ENCODE measurements at regions not wholly inside any gene's neighbourhood (a gene's known extent, or its start where the extent isn't known, plus 50 kb on each side); places are given as distances from the start of the nearest gene placed in this dataset.

DNA sequence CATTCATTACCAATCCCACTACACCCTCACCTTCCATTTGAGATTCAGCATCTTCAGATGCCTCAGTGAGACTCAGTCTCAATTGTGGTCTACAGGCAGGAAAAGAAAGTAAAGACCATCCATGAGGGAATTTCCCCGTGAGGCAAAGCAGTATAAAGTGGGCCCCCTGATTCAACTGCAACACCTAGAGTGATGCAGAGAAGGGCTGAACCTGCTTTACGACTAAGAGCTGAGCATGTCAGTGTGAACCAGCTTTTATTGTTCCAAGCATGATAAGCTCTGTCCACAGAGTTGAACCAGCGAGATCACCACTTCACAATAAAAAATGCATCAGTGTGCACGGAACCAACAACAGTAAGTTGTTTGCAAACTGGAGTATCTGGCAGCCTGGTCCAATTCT lies 357.6 kb upstream of the ATP5MC3 start:
- TF ChIP-seq, protein P1, sequence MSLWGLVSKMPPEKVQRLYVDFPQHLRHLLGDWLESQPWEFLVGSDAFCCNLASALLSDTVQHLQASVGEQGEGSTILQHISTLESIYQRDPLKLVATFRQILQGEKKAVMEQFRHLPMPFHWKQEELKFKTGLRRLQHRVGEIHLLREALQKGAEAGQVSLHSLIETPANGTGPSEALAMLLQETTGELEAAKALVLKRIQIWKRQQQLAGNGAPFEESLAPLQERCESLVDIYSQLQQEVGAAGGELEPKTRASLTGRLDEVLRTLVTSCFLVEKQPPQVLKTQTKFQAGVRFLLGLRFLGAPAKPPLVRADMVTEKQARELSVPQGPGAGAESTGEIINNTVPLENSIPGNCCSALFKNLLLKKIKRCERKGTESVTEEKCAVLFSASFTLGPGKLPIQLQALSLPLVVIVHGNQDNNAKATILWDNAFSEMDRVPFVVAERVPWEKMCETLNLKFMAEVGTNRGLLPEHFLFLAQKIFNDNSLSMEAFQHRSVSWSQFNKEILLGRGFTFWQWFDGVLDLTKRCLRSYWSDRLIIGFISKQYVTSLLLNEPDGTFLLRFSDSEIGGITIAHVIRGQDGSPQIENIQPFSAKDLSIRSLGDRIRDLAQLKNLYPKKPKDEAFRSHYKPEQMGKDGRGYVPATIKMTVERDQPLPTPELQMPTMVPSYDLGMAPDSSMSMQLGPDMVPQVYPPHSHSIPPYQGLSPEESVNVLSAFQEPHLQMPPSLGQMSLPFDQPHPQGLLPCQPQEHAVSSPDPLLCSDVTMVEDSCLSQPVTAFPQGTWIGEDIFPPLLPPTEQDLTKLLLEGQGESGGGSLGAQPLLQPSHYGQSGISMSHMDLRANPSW (CRISPR knock-in tag; conservative IDR thresholded peaks at IDR 0.05; ENCODE audit: low read depth): no peak
- TF ChIP-seq, protein P2, sequence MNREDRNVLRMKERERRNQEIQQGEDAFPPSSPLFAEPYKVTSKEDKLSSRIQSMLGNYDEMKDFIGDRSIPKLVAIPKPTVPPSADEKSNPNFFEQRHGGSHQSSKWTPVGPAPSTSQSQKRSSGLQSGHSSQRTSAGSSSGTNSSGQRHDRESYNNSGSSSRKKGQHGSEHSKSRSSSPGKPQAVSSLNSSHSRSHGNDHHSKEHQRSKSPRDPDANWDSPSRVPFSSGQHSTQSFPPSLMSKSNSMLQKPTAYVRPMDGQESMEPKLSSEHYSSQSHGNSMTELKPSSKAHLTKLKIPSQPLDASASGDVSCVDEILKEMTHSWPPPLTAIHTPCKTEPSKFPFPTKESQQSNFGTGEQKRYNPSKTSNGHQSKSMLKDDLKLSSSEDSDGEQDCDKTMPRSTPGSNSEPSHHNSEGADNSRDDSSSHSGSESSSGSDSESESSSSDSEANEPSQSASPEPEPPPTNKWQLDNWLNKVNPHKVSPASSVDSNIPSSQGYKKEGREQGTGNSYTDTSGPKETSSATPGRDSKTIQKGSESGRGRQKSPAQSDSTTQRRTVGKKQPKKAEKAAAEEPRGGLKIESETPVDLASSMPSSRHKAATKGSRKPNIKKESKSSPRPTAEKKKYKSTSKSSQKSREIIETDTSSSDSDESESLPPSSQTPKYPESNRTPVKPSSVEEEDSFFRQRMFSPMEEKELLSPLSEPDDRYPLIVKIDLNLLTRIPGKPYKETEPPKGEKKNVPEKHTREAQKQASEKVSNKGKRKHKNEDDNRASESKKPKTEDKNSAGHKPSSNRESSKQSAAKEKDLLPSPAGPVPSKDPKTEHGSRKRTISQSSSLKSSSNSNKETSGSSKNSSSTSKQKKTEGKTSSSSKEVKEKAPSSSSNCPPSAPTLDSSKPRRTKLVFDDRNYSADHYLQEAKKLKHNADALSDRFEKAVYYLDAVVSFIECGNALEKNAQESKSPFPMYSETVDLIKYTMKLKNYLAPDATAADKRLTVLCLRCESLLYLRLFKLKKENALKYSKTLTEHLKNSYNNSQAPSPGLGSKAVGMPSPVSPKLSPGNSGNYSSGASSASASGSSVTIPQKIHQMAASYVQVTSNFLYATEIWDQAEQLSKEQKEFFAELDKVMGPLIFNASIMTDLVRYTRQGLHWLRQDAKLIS (CRISPR knock-in tag; IDR thresholded peaks at IDR 0.05; ENCODE audit: borderline replicate concordance): no peak
- TF ChIP-seq, protein P3, sequence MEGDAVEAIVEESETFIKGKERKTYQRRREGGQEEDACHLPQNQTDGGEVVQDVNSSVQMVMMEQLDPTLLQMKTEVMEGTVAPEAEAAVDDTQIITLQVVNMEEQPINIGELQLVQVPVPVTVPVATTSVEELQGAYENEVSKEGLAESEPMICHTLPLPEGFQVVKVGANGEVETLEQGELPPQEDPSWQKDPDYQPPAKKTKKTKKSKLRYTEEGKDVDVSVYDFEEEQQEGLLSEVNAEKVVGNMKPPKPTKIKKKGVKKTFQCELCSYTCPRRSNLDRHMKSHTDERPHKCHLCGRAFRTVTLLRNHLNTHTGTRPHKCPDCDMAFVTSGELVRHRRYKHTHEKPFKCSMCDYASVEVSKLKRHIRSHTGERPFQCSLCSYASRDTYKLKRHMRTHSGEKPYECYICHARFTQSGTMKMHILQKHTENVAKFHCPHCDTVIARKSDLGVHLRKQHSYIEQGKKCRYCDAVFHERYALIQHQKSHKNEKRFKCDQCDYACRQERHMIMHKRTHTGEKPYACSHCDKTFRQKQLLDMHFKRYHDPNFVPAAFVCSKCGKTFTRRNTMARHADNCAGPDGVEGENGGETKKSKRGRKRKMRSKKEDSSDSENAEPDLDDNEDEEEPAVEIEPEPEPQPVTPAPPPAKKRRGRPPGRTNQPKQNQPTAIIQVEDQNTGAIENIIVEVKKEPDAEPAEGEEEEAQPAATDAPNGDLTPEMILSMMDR (IDR thresholded peaks at IDR 0.05): no peak
- no peak for TF ChIP-seq KAT7 (CRISPR knock-in tag; IDR thresholded peaks at IDR 0.05; ENCODE audit: borderline replicate concordance)
- no peak for TF ChIP-seq JUN (CRISPR knock-in tag; IDR thresholded peaks at IDR 0.05)
